NB4 (cell line): ENCODE measurements at regions not wholly inside any gene's neighbourhood (a gene's known extent, or its start where the extent isn't known, plus 50 kb on each side); places are given as distances from the start of the nearest gene placed in this dataset.

Experiments used
- CTCF ChIP-seq: IDR thresholded peaks from one replicate; pipeline ENCODE4 v1.5.1; 2012; ENCODE audit warnings: low read depth, low read length
- MAX ChIP-seq: IDR thresholded peaks from 2 replicates; pipeline ENCODE4 v1.6.1; 2011; ENCODE audit warnings: low read depth, low read length

GRCh38 chr13:44104969-44105368, 225.3 kb downstream of the LACC1 start:
- TF ChIP-seq MAX (no peak), CTCF (no peak)
